ENCODE measurements at regions not wholly inside any gene's neighbourhood (a gene's known extent, or its start where the extent isn't known, plus 50 kb on each side); places are given as distances from the start of the nearest gene placed in this dataset.

- DNase-seq (ENCODE audit: low read depth, low spot score): no peak
- no peak overlapping the region for H3K4me3 ChIP-seq (ENCODE audit: low read depth, low read length)
- no peak overlapping the region for H3K27ac ChIP-seq (ENCODE audit: low read depth, low read length)
- no peaks in the 10 kb centered on the region for H3K9me3 ChIP-seq (ENCODE audit: control insufficient read depth, insufficient read depth, low read length)
- no peak for TF ChIP-seq CTCF (IDR thresholded peaks at IDR 0.05; ENCODE audit: low read depth, low read length)
- CTCF ChIA-PET: no interaction called here
- POLR2A ChIA-PET: no interaction called here
- H3K27me3 ChIP-seq (ENCODE audit: control insufficient read depth, insufficient read depth, low read length): no peaks in the 10 kb centered on the region
Observed at GRCh38 chr5:17326600-17327037, 109.2 kb downstream of the BASP1 start.

- H3K4me3 ChIP-seq (ENCODE audit: low read depth, low read length): no peak overlapping the region
- POLR2A ChIA-PET: no interaction called here
- no peaks in the 10 kb centered on the region for H3K9me3 ChIP-seq (ENCODE audit: control insufficient read depth, insufficient read depth, low read length)
- CTCF ChIA-PET: no interaction called here
- H3K27ac ChIP-seq (ENCODE audit: low read depth, low read length): no peak overlapping the region
- no peak for DNase-seq (ENCODE audit: low read depth, low spot score)
- TF ChIP-seq CTCF (IDR thresholded peaks at IDR 0.05; ENCODE audit: low read depth, low read length): no peak
- H3K27me3 ChIP-seq (ENCODE audit: control insufficient read depth, insufficient read depth, low read length): no peaks in the 10 kb centered on the region
Observed at GRCh38 chr5:17327048-17327625, 109.7 kb downstream of the BASP1 start.

GRCh38 chr5:17329571-17329970, 112.1 kb downstream of the BASP1 start:
- Histone ChIP-seq H3K9me3 (ENCODE audit: control insufficient read depth, insufficient read depth, low read length) (no peaks in the 10 kb centered on the region), H3K27me3 (ENCODE audit: control insufficient read depth, insufficient read depth, low read length) (no peaks in the 10 kb centered on the region), H3K4me3 (ENCODE audit: low read depth, low read length) (no peak overlapping the region), H3K27ac (ENCODE audit: low read depth, low read length) (no peak overlapping the region)
- no peak for TF ChIP-seq CTCF (IDR thresholded peaks at IDR 0.05; ENCODE audit: low read depth, low read length)
- ChIA-PET POLR2A (no interaction called here), CTCF (no interaction called here)
- DNase-seq (ENCODE audit: low read depth, low spot score): no peak

GRCh38 chr5:17330386-17330785, 113.0 kb downstream of the BASP1 start:
- H3K9me3 ChIP-seq (ENCODE audit: control insufficient read depth, insufficient read depth, low read length): no peaks in the 10 kb centered on the region
- ChIA-PET POLR2A (no interaction called here), CTCF (no interaction called here)
- H3K27me3 ChIP-seq (ENCODE audit: control insufficient read depth, insufficient read depth, low read length): no peaks in the 10 kb centered on the region
- H3K4me3 ChIP-seq (ENCODE audit: low read depth, low read length): no peak overlapping the region
- no peak for TF ChIP-seq CTCF (IDR thresholded peaks at IDR 0.05; ENCODE audit: low read depth, low read length)
- no peak for DNase-seq (ENCODE audit: low read depth, low spot score)
- H3K27ac ChIP-seq (ENCODE audit: low read depth, low read length): no peak overlapping the region

GRCh38 chr5:17331651-17332050, 114.2 kb downstream of the BASP1 start:
- ChIA-PET CTCF (interaction anchor here (0.6 kb wide), 1 partner anchor 396 kb away, joined by 3 read pairs; no protein-coding TSS in a partner anchor), POLR2A (no interaction called here)
- no peak for TF ChIP-seq CTCF (IDR thresholded peaks at IDR 0.05; ENCODE audit: low read depth, low read length)
- Histone ChIP-seq H3K27me3 (ENCODE audit: control insufficient read depth, insufficient read depth, low read length) (no peaks in the 10 kb centered on the region), H3K9me3 (ENCODE audit: control insufficient read depth, insufficient read depth, low read length) (no peaks in the 10 kb centered on the region), H3K27ac (ENCODE audit: low read depth, low read length) (no peak overlapping the region), H3K4me3 (ENCODE audit: low read depth, low read length) (no peak overlapping the region)
- no peak for DNase-seq (ENCODE audit: low read depth, low spot score)
